HEK293 (cell line): ENCODE measurements at regions not wholly inside any gene's neighbourhood (a gene's known extent, or its start where the extent isn't known, plus 50 kb on each side); places are given as distances from the start of the nearest gene placed in this dataset.

ENCODE experiments used
- CTCF ChIA-PET: fragments of 350-600 bp; formaldehyde crosslinking; extraction: SDS; loops from one replicate; lab custom pipeline; 2021; ENCODE audit warnings: antibody characterized with exemption; lab: Yijun Ruan, JAX
- POLR2A ChIA-PET: fragments of 300-600 bp; formaldehyde crosslinking; extraction: SDS; loops from one replicate; lab custom pipeline; 2020; ENCODE audit warnings: antibody characterized with exemption, inconsistent platforms; lab: Yijun Ruan, JAX
- H3K27ac ChIP-seq: fragments of 200-500 bp; sonication (Bioruptor generic); 2 replicates; pipeline ENCODE4 v1.5.1; 2014; ENCODE audit warnings: low read depth, low read length, control low read depth, inconsistent platforms; ENCODE audit errors: extremely low read depth
- H3K36me3 ChIP-seq, 2 experiments: fragments of 200-500 bp in 1 of 2; sonication (Bioruptor generic) in 1 of 2; 1 replicate in 1 of 2; 2 replicates in 1 of 2; pipeline ENCODE4 v1.5.1; 2014 to 2017; ENCODE audit warnings: inconsistent platforms in 2 of 2, low read length in 2 of 2; ENCODE audit not compliant: control insufficient read depth in 2 of 2, insufficient read depth in 1 of 2
- H3K4me1 ChIP-seq: fragments of 200-500 bp; sonication (Bioruptor generic); 2 replicates; pipeline ENCODE4 v1.5.1; 2014; ENCODE audit warnings: mild to moderate bottlenecking, low read length, inconsistent platforms; ENCODE audit not compliant: control insufficient read depth, insufficient read depth
- H3K4me3 ChIP-seq: 2 replicates; pipeline ENCODE4 v1.5.1; 2011; ENCODE audit warnings: low read depth, mild to moderate bottlenecking, control low read depth, low read length, moderate library complexity
- H3K9me3 ChIP-seq: fragments of 200-500 bp; sonication (Bioruptor generic); 2 replicates; pipeline ENCODE4 v1.5.1; 2014; ENCODE audit warnings: low read depth, low read length, inconsistent platforms; ENCODE audit not compliant: control insufficient read depth, insufficient read depth
- GLIS2 ChIP-seq: fragments of 450-650 bp; formaldehyde crosslinking; IDR thresholded peaks from 2 replicates; pipeline ENCODE4 v1.5.1; 2016; ENCODE audit warnings: missing biosample characterization, missing genetic modification characterization
- HOXD13 ChIP-seq: sonication (generic); formaldehyde crosslinking; IDR thresholded peaks from 2 replicates; pipeline ENCODE4 v1.8.0; 2022; ENCODE audit warnings: missing genetic modification reagents, borderline replicate concordance
- KLF10 ChIP-seq: fragments of 450-650 bp; IDR thresholded peaks from 2 replicates; pipeline ENCODE4 v1.5.1; 2018; ENCODE audit warnings: missing biosample characterization, mild to moderate bottlenecking, missing genetic modification characterization
- KLF7 ChIP-seq: fragments of 450-650 bp; formaldehyde crosslinking; IDR thresholded peaks from 2 replicates; pipeline ENCODE4 v1.5.1; 2016; ENCODE audit warnings: missing biosample characterization, missing genetic modification characterization, borderline replicate concordance
- SETDB1 ChIP-seq: IDR thresholded peaks from one replicate; pipeline ENCODE4 v1.6.1; 2017; ENCODE audit warnings: mild to moderate bottlenecking, low read length, moderate library complexity, mixed read lengths; ENCODE audit not compliant: insufficient read length
- ZIC2 ChIP-seq: fragments of 450-650 bp; formaldehyde crosslinking; IDR thresholded peaks from 2 replicates; pipeline ENCODE4 v1.5.1; 2016; ENCODE audit warnings: missing biosample characterization, missing genetic modification characterization
- ZNF112 ChIP-seq: fragments of 450-650 bp; formaldehyde crosslinking; IDR thresholded peaks from 2 replicates; pipeline ENCODE4 v1.5.0; 2017; ENCODE audit warnings: missing biosample characterization, missing genetic modification characterization
- ZNF121 ChIP-seq: fragments of 450-650 bp; formaldehyde crosslinking; IDR thresholded peaks from 2 replicates; pipeline ENCODE4 v1.5.1; 2016; ENCODE audit warnings: missing biosample characterization, missing genetic modification characterization
- ZNF138 ChIP-seq: fragments of 450-650 bp; formaldehyde crosslinking; IDR thresholded peaks from 2 replicates; pipeline ENCODE4 v1.5.1; 2016; ENCODE audit warnings: missing biosample characterization, missing genetic modification characterization, borderline replicate concordance
- ZNF140 ChIP-seq: fragments of 450-650 bp; formaldehyde crosslinking; IDR thresholded peaks from 2 replicates; pipeline ENCODE4 v1.5.1; 2016; ENCODE audit warnings: missing biosample characterization, missing genetic modification characterization
- ZNF184 ChIP-seq: fragments of 450-650 bp; IDR thresholded peaks from 2 replicates; pipeline ENCODE4 v1.5.1; 2018; ENCODE audit warnings: missing biosample characterization, mild to moderate bottlenecking, missing genetic modification characterization
- ZNF248 ChIP-seq: fragments of 450-650 bp; formaldehyde crosslinking; IDR thresholded peaks from 2 replicates; pipeline ENCODE4 v1.5.1; 2017; ENCODE audit warnings: missing biosample characterization, missing genetic modification characterization
- ZNF292 ChIP-seq: fragments of 450-650 bp; formaldehyde crosslinking; IDR thresholded peaks from 2 replicates; pipeline ENCODE4 v1.5.1; 2016; ENCODE audit warnings: low read depth, missing biosample characterization, missing genetic modification characterization, borderline replicate concordance
- ZNF37A ChIP-seq: fragments of 450-650 bp; IDR thresholded peaks from 2 replicates; pipeline ENCODE4 v1.5.1; 2018; ENCODE audit warnings: missing biosample characterization, missing genetic modification characterization
- ZNF449 ChIP-seq: fragments of 450-650 bp; formaldehyde crosslinking; IDR thresholded peaks from 2 replicates; pipeline ENCODE4 v1.5.1; 2017; ENCODE audit warnings: missing biosample characterization, mild to moderate bottlenecking, missing genetic modification characterization, moderate library complexity
- ZNF521 ChIP-seq: fragments of 450-650 bp; formaldehyde crosslinking; IDR thresholded peaks from 2 replicates; pipeline ENCODE4 v1.5.1; 2017; ENCODE audit warnings: missing biosample characterization, mild to moderate bottlenecking, missing genetic modification characterization
- ZNF529 ChIP-seq: fragments of 450-650 bp; formaldehyde crosslinking; IDR thresholded peaks from 2 replicates; pipeline ENCODE4 v1.5.1; 2017; ENCODE audit warnings: missing genetic modification characterization, missing biosample characterization; ENCODE audit not compliant: insufficient replicate concordance
- ZNF623 ChIP-seq: fragments of 450-650 bp; formaldehyde crosslinking; IDR thresholded peaks from 2 replicates; pipeline ENCODE4 v1.5.1; 2016; ENCODE audit warnings: missing biosample characterization, missing genetic modification characterization
- ZNF791 ChIP-seq: fragments of 450-650 bp; formaldehyde crosslinking; IDR thresholded peaks from 2 replicates; pipeline ENCODE4 v1.5.1; 2016; ENCODE audit warnings: missing biosample characterization, missing genetic modification characterization
- ZNF837 ChIP-seq: fragments of 450-650 bp; formaldehyde crosslinking; IDR thresholded peaks from 2 replicates; pipeline ENCODE4 v1.5.1; 2016; ENCODE audit warnings: missing biosample characterization, missing genetic modification characterization
- TF ChIP-seq, protein P1 (sequence below): fragments of 450-650 bp; formaldehyde crosslinking; conservative IDR thresholded peaks from 2 replicates; pipeline ENCODE4 v1.5.1; 2016; ENCODE audit warnings: low read depth, missing biosample characterization, missing genetic modification characterization
- TF ChIP-seq, protein P2 (sequence below): fragments of 450-650 bp; formaldehyde crosslinking; IDR thresholded peaks from 2 replicates; pipeline ENCODE4 v1.5.1; 2016; ENCODE audit warnings: missing biosample characterization, missing genetic modification characterization, borderline replicate concordance
- TF ChIP-seq, protein P3 (sequence below): fragments of 450-650 bp; formaldehyde crosslinking; IDR thresholded peaks from 2 replicates; pipeline ENCODE4 v1.5.1; 2016; ENCODE audit warnings: missing biosample characterization, missing genetic modification characterization

DNA sequence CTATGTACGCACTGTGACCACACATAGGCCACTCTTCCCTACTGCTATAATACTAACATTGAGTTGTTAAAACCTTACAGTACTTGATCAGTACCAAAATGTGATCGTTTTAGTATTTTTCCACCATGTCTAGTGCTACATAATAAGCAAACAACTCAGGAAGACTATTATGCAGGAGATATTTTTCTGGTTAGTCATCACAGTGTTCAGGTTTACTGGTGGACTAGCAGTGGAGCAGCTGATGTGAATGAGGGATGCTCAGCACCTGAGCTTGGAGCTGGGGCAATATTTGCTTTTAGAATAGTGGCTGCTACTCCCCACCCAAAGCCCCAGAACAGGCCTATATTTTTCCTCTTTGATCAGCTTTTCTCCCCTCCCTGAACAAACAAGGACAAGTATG is 513.1 kb downstream of the KCNH5 start (continued):
- TF ChIP-seq, protein P1, sequence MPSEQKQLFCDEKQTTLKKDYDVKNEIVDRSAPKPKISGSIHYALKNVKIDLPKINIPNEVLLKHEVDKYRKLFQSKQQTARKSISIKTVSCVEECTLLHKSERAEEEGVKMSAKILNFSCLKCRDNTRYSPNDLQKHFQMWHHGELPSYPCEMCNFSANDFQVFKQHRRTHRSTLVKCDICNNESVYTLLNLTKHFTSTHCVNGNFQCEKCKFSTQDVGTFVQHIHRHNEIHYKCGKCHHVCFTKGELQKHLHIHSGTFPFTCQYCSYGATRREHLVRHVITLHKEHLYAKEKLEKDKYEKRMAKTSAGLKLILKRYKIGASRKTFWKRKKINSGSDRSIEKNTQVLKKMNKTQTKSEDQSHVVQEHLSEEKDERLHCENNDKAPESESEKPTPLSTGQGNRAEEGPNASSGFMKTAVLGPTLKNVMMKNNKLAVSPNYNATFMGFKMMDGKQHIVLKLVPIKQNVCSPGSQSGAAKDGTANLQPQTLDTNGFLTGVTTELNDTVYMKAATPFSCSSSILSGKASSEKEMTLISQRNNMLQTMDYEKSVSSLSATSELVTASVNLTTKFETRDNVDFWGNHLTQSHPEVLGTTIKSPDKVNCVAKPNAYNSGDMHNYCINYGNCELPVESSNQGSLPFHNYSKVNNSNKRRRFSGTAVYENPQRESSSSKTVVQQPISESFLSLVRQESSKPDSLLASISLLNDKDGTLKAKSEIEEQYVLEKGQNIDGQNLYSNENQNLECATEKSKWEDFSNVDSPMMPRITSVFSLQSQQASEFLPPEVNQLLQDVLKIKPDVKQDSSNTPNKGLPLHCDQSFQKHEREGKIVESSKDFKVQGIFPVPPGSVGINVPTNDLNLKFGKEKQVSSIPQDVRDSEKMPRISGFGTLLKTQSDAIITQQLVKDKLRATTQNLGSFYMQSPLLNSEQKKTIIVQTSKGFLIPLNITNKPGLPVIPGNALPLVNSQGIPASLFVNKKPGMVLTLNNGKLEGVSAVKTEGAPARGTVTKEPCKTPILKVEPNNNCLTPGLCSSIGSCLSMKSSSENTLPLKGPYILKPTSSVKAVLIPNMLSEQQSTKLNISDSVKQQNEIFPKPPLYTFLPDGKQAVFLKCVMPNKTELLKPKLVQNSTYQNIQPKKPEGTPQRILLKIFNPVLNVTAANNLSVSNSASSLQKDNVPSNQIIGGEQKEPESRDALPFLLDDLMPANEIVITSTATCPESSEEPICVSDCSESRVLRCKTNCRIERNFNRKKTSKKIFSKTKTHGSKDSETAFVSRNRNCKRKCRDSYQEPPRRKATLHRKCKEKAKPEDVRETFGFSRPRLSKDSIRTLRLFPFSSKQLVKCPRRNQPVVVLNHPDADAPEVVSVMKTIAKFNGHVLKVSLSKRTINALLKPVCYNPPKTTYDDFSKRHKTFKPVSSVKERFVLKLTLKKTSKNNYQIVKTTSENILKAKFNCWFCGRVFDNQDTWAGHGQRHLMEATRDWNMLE (tag by site-specific recombination), result no peak
- TF ChIP-seq ZNF121 (tag by site-specific recombination), result no peak

DNA sequence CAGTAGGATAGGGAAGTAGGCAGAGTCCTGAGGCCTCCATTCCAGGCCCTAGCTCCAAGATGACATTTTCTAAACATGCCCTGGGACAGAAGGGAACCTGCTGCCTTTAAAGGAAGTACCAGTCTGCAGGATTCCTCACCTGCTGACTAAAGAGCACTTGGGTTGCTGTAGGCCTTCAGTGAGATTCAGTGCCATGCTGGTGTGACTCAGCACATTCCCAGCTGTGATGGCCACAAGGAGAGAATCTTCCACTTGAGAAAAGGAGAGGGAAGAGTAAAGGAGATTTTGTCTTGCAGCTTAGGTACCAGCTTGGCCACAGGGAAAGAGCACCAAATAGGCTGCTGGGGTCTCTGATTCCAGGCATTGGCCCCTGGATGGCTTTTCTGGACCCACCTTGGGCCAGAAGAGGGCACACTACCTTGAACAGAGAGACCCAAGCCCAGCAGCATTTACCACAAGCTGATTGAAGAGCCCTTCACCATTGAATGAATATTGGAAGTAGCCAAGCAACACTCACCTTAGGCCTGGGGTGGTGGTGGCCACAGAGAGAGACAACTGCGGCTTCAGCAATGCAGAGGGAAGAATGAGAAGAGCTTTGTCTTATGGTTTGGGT is 498.3 kb downstream of the KCNH5 start:
- Histone ChIP-seq H3K4me3 (no peak overlapping the region), H3K36me3 (no peaks in the 10 kb centered on the region), H3K27ac (no peak overlapping the region), H3K9me3 (no peaks in the 10 kb centered on the region), H3K4me1 (no peaks in the 10 kb centered on the region)
- TF ChIP-seq SETDB1 (no peak), ZNF184 (tag by site-specific recombination) (no peak)
- POLR2A ChIA-PET, result no interaction called here
- CTCF ChIA-PET, result no interaction called here

- CTCF ChIA-PET, result no interaction called here
- POLR2A ChIA-PET, result no interaction called here
These were observed 487.8 kb downstream of the KCNH5 start for GRCh38 chr14:62557416-62557815.

More at GRCh38 chr14:62557416-62557815, 487.8 kb downstream of the KCNH5 start:
- Histone ChIP-seq H3K4me1 (no peaks in the 10 kb centered on the region), H3K4me3 (no peak overlapping the region), H3K36me3 (no peaks in the 10 kb centered on the region), H3K9me3 (no peaks in the 10 kb centered on the region), H3K27ac (no peak overlapping the region)
- no peak for TF ChIP-seq ZNF529
- TF ChIP-seq ZIC2 (tag by site-specific recombination), result no peak
- TF ChIP-seq ZNF449 (tag by site-specific recombination), result no peak
- no peak for TF ChIP-seq ZNF791
- no peak for TF ChIP-seq GLIS2 (tag by site-specific recombination)
- TF ChIP-seq ZNF138 (tag by site-specific recombination), result no peak
- TF ChIP-seq, protein P2, sequence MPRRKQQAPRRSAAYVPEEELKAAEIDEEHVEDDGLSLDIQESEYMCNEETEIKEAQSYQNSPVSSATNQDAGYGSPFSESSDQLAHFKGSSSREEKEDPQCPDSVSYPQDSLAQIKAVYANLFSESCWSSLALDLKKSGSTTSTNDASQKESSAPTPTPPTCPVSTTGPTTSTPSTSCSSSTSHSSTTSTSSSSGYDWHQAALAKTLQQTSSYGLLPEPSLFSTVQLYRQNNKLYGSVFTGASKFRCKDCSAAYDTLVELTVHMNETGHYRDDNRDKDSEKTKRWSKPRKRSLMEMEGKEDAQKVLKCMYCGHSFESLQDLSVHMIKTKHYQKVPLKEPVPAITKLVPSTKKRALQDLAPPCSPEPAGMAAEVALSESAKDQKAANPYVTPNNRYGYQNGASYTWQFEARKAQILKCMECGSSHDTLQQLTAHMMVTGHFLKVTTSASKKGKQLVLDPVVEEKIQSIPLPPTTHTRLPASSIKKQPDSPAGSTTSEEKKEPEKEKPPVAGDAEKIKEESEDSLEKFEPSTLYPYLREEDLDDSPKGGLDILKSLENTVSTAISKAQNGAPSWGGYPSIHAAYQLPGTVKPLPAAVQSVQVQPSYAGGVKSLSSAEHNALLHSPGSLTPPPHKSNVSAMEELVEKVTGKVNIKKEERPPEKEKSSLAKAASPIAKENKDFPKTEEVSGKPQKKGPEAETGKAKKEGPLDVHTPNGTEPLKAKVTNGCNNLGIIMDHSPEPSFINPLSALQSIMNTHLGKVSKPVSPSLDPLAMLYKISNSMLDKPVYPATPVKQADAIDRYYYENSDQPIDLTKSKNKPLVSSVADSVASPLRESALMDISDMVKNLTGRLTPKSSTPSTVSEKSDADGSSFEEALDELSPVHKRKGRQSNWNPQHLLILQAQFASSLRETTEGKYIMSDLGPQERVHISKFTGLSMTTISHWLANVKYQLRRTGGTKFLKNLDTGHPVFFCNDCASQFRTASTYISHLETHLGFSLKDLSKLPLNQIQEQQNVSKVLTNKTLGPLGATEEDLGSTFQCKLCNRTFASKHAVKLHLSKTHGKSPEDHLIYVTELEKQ (tag by site-specific recombination), result no peak
- no peak for TF ChIP-seq ZNF292 (tag by site-specific recombination)
- no peak for TF ChIP-seq KLF7 (tag by site-specific recombination)
- TF ChIP-seq ZNF112 (tag by site-specific recombination), result no peak
- no peak for TF ChIP-seq ZNF521
- no peak for TF ChIP-seq ZNF837 (tag by site-specific recombination)
- no peak for TF ChIP-seq ZNF248 (tag by site-specific recombination)
- TF ChIP-seq ZNF140, result no peak
- no peak for TF ChIP-seq ZNF623 (tag by site-specific recombination)
- TF ChIP-seq ZNF184 (tag by site-specific recombination), result no peak
- TF ChIP-seq ZNF37A (tag by site-specific recombination), result no peak
- TF ChIP-seq, protein P3, sequence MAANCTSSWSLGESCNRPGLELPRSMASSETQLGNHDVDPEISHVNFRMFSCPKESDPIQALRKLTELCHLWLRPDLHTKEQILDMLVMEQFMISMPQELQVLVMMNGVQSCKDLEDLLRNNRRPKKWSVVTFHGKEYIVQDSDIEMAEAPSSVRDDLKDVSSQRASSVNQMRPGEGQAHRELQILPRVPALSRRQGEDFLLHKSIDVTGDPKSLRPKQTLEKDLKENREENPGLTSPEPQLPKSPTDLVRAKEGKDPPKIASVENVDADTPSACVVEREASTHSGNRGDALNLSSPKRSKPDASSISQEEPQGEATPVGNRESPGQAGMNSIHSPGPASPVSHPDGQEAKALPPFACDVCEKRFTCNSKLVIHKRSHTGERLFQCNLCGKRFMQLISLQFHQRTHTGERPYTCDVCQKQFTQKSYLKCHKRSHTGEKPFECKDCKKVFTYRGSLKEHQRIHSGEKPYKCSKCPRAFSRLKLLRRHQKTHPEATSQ (tag by site-specific recombination), result no peak
- no peak for TF ChIP-seq KLF10 (tag by site-specific recombination)
- TF ChIP-seq HOXD13 (CRISPR knock-in tag), result no peak
